ENCODE measurements at regions not wholly inside any gene's neighbourhood (a gene's known extent, or its start where the extent isn't known, plus 50 kb on each side); places are given as distances from the start of the nearest gene placed in this dataset.

DNA sequence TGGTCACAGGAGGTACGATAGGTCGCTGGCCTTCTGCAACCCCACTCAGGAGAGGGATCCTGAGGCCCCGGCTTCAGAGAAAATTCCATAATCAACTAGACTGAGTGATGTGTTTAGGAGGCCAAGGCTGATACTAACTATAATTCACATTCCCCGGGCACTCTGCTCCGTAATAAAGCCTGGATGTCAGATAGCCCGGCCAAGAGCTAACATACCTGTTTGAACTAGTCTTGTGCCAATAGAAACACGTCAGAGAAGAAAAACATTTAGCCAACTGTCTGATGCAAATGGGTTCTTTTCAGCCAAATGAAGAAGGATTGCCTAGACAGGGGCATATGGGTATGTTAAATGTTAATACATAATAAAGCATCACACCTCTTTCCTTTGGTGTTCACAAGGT is 204.2 kb downstream of the TSHZ3 start:
- Histone ChIP-seq H3K27me3 (ENCODE audit: insufficient read depth, poor library complexity, severe bottlenecking) (no peaks in the 10 kb centered on the region), H3K27ac (replicated peaks) (no peak overlapping the region), H3K4me3 (replicated peaks; ENCODE audit: insufficient read depth, low read length) (no peak overlapping the region)
- TF ChIP-seq CTCF (IDR thresholded peaks at IDR 0.05; ENCODE audit: insufficient read depth, low read length) (no peak), REST (IDR thresholded peaks at IDR 0.05; ENCODE audit: insufficient replicate concordance, low read depth) (no peak), SPI1 (IDR thresholded peaks at IDR 0.05; ENCODE audit: borderline replicate concordance, low read depth) (no peak), POLR2AphosphoS5 (IDR thresholded peaks at IDR 0.05; ENCODE audit: low read depth) (no peak), GABPA (IDR thresholded peaks at IDR 0.05; ENCODE audit: low read depth) (no peak)
- no peak for DNase-seq (ENCODE audit: low read depth in 1 of 2, low spot score in 1 of 2)

DNA sequence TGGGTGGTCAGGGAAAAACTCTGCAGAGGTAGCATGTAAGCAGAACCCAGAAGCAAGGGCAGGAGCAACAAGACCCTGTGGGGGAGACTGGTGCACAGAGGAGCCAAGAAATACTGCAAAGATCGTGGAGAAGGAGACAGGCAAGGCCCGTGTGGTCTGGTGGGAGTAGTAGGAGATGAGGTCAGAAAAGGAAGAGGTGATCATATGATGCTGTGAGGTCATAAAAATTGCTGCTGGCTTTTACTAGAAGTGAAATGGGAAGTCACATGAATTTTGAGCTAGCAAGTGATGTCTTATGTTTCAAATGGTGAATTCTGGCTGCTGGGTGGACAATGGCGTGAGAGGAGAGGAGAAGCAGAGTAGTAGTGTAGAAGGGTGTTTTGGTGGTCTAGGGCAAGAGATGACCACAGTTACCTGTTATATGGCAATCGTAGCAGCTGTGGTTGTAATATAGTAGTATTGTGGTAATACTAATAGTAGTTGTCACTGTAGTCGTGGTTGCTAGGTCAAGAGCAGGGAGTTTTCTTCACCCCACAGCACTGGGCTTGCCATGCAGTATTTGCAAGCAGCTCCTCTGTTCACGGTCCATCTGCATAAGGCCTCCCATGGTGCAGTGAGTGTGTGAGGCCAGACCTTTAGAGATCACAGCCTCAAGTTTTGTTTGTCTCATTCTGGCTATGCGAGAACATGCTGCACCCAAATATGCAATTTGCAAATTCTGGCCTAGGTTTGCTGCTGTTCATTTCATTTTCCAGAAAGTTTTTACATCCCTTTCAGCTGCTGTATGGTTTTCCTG is 205.0 kb downstream of the TSHZ3 start:
- TF ChIP-seq SPI1 (IDR thresholded peaks at IDR 0.05; ENCODE audit: borderline replicate concordance, low read depth) (no peak), GABPA (IDR thresholded peaks at IDR 0.05; ENCODE audit: low read depth) (no peak), CTCF (IDR thresholded peaks at IDR 0.05; ENCODE audit: insufficient read depth, low read length) (no peak), POLR2AphosphoS5 (IDR thresholded peaks at IDR 0.05; ENCODE audit: low read depth) (no peak), REST (IDR thresholded peaks at IDR 0.05; ENCODE audit: insufficient replicate concordance, low read depth) (no peak)
- no peak overlapping the region for H3K27ac ChIP-seq (replicated peaks)
- no peak overlapping the region for H3K4me3 ChIP-seq (replicated peaks; ENCODE audit: insufficient read depth, low read length)
- H3K27me3 ChIP-seq (ENCODE audit: insufficient read depth, poor library complexity, severe bottlenecking): no peaks in the 10 kb centered on the region
- no peak for DNase-seq (ENCODE audit: low read depth in 1 of 2, low spot score in 1 of 2)

DNA sequence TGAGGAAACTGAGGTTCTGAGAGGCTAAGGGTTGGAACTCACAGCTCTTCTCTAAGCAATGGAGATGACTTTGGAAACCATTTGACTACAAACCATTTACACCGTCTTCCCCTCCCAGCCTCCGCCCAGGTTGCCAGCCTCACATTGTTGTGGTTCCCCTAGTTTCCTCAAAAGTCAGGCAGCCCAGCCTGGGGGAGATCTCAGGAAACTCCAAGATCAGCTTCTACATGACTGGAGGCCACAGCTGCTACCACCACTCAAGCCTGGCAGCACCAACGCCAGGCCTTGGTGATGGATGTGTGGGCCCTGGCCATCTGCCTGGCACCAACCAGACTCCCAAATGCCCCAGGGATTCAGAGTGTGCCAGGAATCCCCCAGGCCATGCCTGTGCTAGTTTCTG is 207.9 kb downstream of the TSHZ3 start:
- no peak overlapping the region for H3K27ac ChIP-seq (replicated peaks)
- TF ChIP-seq SPI1 (IDR thresholded peaks at IDR 0.05; ENCODE audit: borderline replicate concordance, low read depth) (no peak), GABPA (IDR thresholded peaks at IDR 0.05; ENCODE audit: low read depth) (no peak), POLR2AphosphoS5 (IDR thresholded peaks at IDR 0.05; ENCODE audit: low read depth) (no peak), CTCF (IDR thresholded peaks at IDR 0.05; ENCODE audit: insufficient read depth, low read length) (no peak), REST (IDR thresholded peaks at IDR 0.05; ENCODE audit: insufficient replicate concordance, low read depth) (no peak)
- no peak for DNase-seq (ENCODE audit: low read depth in 1 of 2, low spot score in 1 of 2)

More for the DNA sequence above, 207.9 kb downstream of the TSHZ3 start:
- H3K4me3 ChIP-seq (replicated peaks; ENCODE audit: insufficient read depth, low read length): no peak overlapping the region
- H3K27me3 ChIP-seq (ENCODE audit: insufficient read depth, poor library complexity, severe bottlenecking): no peaks in the 10 kb centered on the region
